ENCODE measurements at regions not wholly inside any gene's neighbourhood (a gene's known extent, or its start where the extent isn't known, plus 50 kb on each side); places are given as distances from the start of the nearest gene placed in this dataset.

DNA sequence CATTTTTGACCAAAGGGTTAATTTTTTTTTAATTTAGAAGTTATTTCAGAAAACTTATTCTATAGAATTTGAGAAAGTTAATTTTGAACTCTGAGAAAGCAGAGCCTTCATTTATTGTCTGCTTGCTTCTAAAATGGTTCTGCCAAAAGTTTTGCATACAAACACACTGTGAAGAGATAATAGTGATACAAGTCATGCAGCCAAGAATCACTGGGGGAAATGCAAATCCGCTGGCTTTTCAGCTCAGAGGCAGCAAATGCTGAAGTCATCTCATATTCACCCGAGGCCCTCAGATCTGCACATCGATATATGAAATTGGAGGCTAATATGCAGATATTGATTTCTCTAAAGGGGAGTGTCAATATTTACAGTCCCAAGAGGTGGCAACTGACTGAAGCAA, 186.2 kb downstream of the KIT start:
- no peak for DNase-seq (ENCODE audit: low read depth)
- H3K4me3 ChIP-seq (replicated peaks; ENCODE audit: low read depth, low read length): no peak overlapping the region
- TF ChIP-seq, protein P1, sequence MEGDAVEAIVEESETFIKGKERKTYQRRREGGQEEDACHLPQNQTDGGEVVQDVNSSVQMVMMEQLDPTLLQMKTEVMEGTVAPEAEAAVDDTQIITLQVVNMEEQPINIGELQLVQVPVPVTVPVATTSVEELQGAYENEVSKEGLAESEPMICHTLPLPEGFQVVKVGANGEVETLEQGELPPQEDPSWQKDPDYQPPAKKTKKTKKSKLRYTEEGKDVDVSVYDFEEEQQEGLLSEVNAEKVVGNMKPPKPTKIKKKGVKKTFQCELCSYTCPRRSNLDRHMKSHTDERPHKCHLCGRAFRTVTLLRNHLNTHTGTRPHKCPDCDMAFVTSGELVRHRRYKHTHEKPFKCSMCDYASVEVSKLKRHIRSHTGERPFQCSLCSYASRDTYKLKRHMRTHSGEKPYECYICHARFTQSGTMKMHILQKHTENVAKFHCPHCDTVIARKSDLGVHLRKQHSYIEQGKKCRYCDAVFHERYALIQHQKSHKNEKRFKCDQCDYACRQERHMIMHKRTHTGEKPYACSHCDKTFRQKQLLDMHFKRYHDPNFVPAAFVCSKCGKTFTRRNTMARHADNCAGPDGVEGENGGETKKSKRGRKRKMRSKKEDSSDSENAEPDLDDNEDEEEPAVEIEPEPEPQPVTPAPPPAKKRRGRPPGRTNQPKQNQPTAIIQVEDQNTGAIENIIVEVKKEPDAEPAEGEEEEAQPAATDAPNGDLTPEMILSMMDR (IDR thresholded peaks at IDR 0.05; ENCODE audit: low read length, missing control alignments): no peak

DNA sequence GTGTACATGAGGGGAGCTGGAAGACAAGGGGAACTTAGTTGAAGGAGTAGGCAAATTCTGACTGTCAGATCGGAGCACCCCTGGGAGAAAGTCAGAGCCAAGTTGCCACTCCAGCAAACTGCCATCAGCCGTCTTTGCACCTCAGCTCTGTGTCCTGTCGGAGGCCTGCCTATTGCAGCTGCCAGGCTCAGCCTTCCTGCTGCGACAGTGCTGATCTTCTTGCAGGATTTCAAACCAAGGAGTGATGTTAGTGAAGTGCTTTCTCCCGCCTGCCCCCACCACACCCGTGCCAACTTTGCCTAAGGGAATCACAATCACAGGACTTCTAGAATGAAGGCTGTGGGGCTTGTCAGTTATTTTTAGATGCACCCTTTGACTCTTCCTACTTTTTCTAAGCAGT, 185.3 kb downstream of the KIT start:
- TF ChIP-seq, protein P1 (IDR thresholded peaks at IDR 0.05; ENCODE audit: low read length, missing control alignments): no peak
- no peak overlapping the region for H3K4me3 ChIP-seq (replicated peaks; ENCODE audit: low read depth, low read length)
- no peak for DNase-seq (ENCODE audit: low read depth)

DNA sequence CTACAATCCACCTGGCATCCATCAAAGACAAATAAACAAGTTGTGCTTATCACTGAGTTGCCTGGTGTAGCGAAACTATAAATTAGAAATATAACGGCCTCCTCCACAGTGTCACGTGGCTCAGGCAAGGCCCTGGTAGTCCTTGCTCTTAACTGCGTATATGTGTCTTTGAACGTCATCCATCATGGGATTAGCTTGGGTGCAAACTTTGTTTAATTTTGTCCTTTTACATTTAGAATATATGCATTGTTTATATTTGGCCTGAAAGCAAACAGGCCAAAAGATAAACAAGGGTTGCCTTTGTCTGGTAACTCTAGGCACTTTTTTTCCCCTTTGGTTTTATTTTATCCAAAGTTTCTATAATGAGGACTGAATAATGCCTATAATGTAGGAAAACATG, 184.9 kb downstream of the KIT start:
- no peak overlapping the region for H3K4me3 ChIP-seq (replicated peaks; ENCODE audit: low read depth, low read length)
- TF ChIP-seq, protein P1 (IDR thresholded peaks at IDR 0.05; ENCODE audit: low read length, missing control alignments): no peak
- no peak for DNase-seq (ENCODE audit: low read depth)

GRCh38 chr4:54842226-54842625, 184.5 kb downstream of the KIT start:
- no peak for DNase-seq (ENCODE audit: low read depth)
- TF ChIP-seq, protein P1 (IDR thresholded peaks at IDR 0.05; ENCODE audit: low read length, missing control alignments): no peak

DNA sequence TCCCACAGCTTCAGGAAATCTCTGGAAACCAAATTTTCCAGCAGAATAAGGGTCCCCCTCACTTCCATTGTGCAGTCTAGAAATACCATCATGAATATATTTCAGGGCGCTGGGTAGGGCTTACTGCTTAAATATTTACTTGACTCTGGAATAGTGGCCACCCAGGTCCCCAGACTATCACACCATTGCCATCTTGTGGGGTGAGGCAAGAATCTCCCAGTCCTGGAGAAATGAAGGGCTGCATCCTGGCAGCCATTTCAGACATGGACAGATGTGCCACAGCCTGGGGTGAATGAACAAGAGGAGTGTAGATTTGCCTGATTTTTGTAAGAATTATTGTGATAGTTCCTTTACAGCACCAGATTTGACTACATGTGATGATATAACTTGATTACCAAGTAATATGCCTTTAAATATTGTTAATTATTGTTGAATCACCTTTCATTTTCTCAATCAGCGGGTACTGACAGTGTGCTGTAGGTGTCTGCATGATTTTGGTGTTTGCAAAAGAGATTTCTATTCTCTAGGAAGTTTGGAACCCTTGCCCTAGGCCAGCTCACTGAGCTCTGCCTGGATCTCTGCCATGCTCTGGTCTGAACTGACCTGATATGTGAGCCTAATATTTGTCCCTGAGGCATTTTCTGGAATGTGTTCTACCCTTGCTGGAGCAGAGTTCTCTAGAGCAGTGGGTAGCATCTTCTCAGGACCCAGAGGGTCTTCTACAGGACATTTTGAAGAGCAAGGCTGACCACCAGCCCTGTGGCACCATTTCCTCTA, 183.4 kb downstream of the KIT start:
- no peak overlapping the region for H3K4me3 ChIP-seq (replicated peaks; ENCODE audit: low read depth, low read length)
- TF ChIP-seq, protein P1 (IDR thresholded peaks at IDR 0.05; ENCODE audit: low read length, missing control alignments): no peak
- DNase-seq (ENCODE audit: low read depth): peak; percentile 16

More at GRCh38 chr4:54842226-54842625, 184.5 kb downstream of the KIT start:
- H3K4me3 ChIP-seq (replicated peaks; ENCODE audit: low read depth, low read length): no peak overlapping the region

GRCh38 chr4:54840430-54840829, 182.7 kb downstream of the KIT start:
- TF ChIP-seq, protein P1 (IDR thresholded peaks at IDR 0.05; ENCODE audit: low read length, missing control alignments): no peak
- H3K4me3 ChIP-seq (replicated peaks; ENCODE audit: low read depth, low read length): no peak overlapping the region
- DNase-seq (ENCODE audit: low read depth): no peak

- no peak for DNase-seq (ENCODE audit: low read depth)
- TF ChIP-seq, protein P1 (IDR thresholded peaks at IDR 0.05; ENCODE audit: low read length, missing control alignments): no peak
- no peak overlapping the region for H3K4me3 ChIP-seq (replicated peaks; ENCODE audit: low read depth, low read length)
These were observed 180.5 kb downstream of the KIT start for GRCh38 chr4:54838301-54838700.
